PC-9 (cell line): ENCODE measurements at regions not wholly inside any gene's neighbourhood (a gene's known extent, or its start where the extent isn't known, plus 50 kb on each side); places are given as distances from the start of the nearest gene placed in this dataset.

Source experiments
- BruUV-seq: library from RNA; stranded (reverse); fragments of 400-500 nt; replicated peaks from 2 replicates; lab custom pipeline; 2021; lab: Mats Ljungman, UMichigan
- CTCF ChIA-PET: fragments of 300-600 bp; sonication (Branson Sonifier 250); formaldehyde crosslinking; loops from one replicate; lab custom pipeline; 2022; ENCODE audit warnings: antibody characterized with exemption; lab: Charles Lee
- POLR2A ChIA-PET: fragments of 300-600 bp; sonication (Branson Sonifier 250); formaldehyde crosslinking; loops from one replicate; lab custom pipeline; 2022; ENCODE audit warnings: antibody characterized with exemption; ENCODE audit not compliant: unreplicated experiment; lab: Charles Lee
- DNase-seq, 2 experiments: peaks; one replicate each; pipeline versions ENCODE4 v3.0.0 to v3.0.0-alpha.2; 2015 to 2022; ENCODE audit warnings: mixed read lengths in 1 of 2
- H2AFZ ChIP-seq: fragments of 200-600 bp; sonication (generic); 2 replicates; pipeline ENCODE4 v1.8.1; 2017; ENCODE audit warnings: antibody characterized with exemption
- H3F3A ChIP-seq: fragments of 200-600 bp; sonication (generic); 2 replicates; pipeline ENCODE4 v1.8.1; 2017; ENCODE audit warnings: antibody characterized with exemption, mild to moderate bottlenecking, low read depth; ENCODE audit not compliant: insufficient read depth
- H3K27ac ChIP-seq: fragments of 200-600 bp; sonication (generic); 2 replicates; pipeline ENCODE4 v1.6.1; 2016; ENCODE audit warnings: mixed run types
- H3K27me3 ChIP-seq: fragments of 200-600 bp; sonication (generic); 2 replicates; pipeline ENCODE4 v1.6.1; 2016; ENCODE audit warnings: low read depth, mixed run types; ENCODE audit not compliant: insufficient read depth
- H3K36me3 ChIP-seq: fragments of 200-600 bp; sonication (generic); 2 replicates; pipeline ENCODE4 v1.6.1; 2016; ENCODE audit warnings: low read depth, mixed run types
- H3K4me1 ChIP-seq: fragments of 200-600 bp; sonication (generic); replicated peaks from 2 replicates; pipeline ENCODE4 v1.6.1; 2016; ENCODE audit warnings: mixed run types; ENCODE audit not compliant: insufficient read depth
- H3K4me2 ChIP-seq: fragments of 200-600 bp; sonication (generic); 2 replicates; pipeline ENCODE4 v1.6.1; 2017; ENCODE audit warnings: mixed run types
- H3K4me3 ChIP-seq: fragments of 200-600 bp; sonication (generic); 2 replicates; pipeline ENCODE4 v1.6.1; 2016; ENCODE audit warnings: mixed run types
- H3K79me2 ChIP-seq: fragments of 200-600 bp; sonication (generic); 2 replicates; pipeline ENCODE4 v1.6.1; 2017; ENCODE audit warnings: low read depth, mixed run types
- H3K9me2 ChIP-seq: fragments of 200-600 bp; sonication (generic); 2 replicates; pipeline ENCODE4 v1.8.1; 2017; ENCODE audit warnings: mild to moderate bottlenecking; ENCODE audit not compliant: insufficient read depth
- H3K9me3 ChIP-seq: fragments of 200-600 bp; sonication (generic); 2 replicates; pipeline ENCODE4 v1.8.1; 2016; ENCODE audit warnings: low read depth; ENCODE audit not compliant: insufficient read depth
- H4K20me1 ChIP-seq: fragments of 200-600 bp; sonication (generic); 2 replicates; pipeline ENCODE4 v1.8.1; 2017; ENCODE audit not compliant: insufficient read depth
- EZH2 ChIP-seq: fragments of 200-600 bp; sonication (generic); IDR thresholded peaks from 2 replicates; pipeline ENCODE4 v1.8.0; 2017; ENCODE audit warnings: antibody characterized with exemption, low read depth
- intact Hi-C: fragments of 100-400 bp; cut with micrococcal nuclease; formaldehyde crosslinking; loops from one replicate; pipeline ENCODE4 v1.10.0; 2022; ENCODE audit not compliant: unreplicated experiment
- TF ChIP-seq, protein P1 (sequence below): fragments of 200-600 bp; sonication (generic); conservative IDR thresholded peaks from 2 replicates; pipeline ENCODE4 v1.6.1; 2017; ENCODE audit warnings: mixed run types, antibody characterized with exemption, mild to moderate bottlenecking, moderate library complexity

DNA sequence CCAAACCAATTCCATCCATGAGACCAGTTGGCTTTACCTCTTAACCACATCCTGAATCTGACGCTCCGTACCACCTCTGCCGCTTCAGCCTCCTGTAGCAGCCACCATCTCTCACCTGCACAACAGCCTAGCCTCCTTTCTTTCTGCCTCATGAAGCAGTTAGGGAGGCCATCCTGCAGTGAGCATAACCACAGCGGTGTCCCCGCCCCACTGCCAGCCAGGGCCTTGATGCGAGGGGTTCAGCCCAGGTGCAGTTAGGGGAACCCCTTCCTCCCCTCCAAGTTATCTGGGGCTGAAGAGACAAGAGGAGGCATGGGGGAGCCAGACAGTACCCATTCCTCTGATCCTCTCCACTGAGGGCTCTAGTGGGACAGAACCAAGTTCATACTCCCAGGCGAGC, 167.0 kb downstream of the C5orf15 start:
- no peaks in the 10 kb centered on the region for H3K27me3 ChIP-seq
- CTCF ChIA-PET: no interaction called here
- POLR2A ChIA-PET: no interaction called here

DNA sequence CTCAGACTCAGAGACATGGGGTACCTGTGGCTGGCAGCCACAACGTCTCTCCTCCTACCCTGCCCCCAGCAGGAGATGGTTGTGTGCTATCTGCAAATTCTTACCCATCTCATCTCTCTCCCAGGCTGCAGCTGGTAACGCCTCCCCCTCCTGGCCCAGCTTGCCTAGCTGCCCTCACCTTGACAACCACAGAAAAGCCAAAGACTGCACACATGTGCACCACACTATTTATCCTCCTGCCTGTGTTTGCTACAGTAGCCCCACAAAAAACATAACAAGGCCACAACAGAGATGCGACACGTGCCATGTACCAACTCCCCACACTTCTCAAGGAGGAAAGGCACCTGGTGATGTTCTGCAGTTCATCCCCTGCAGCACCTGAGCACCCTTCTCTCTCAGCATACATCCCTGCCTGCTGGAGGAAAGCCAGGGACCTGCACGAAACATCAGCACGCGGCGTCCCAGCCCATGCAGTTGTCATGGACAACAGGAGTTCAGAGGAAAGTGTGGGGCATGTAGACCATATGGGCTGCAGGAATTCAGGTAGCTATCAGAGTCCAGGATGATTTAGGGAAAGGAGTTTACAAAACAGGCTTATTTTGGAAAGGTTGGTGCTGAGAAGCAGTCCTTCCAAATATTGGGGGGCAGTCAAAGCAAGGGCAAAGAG, 168.7 kb downstream of the C5orf15 start:
- Histone ChIP-seq H2AFZ (no peak overlapping the region), H4K20me1 (no peaks in the 10 kb centered on the region), H3K27ac (no peak overlapping the region), H3K27me3 (no peaks in the 10 kb centered on the region), H3K4me2 (no peak overlapping the region), H3K4me3 (no peak overlapping the region), H3K9me2 (no peaks in the 10 kb centered on the region), H3K36me3 (no peaks in the 10 kb centered on the region), H3F3A (no peaks in the 10 kb centered on the region), H3K79me2 (no peaks in the 10 kb centered on the region), H3K4me1 (peaks cover 10% of the 10 kb centered on the region), H3K9me3 (no peaks in the 10 kb centered on the region)
- no TSS peak for BruUV-seq
- TF ChIP-seq EZH2: no peak
- TF ChIP-seq, protein P1, sequence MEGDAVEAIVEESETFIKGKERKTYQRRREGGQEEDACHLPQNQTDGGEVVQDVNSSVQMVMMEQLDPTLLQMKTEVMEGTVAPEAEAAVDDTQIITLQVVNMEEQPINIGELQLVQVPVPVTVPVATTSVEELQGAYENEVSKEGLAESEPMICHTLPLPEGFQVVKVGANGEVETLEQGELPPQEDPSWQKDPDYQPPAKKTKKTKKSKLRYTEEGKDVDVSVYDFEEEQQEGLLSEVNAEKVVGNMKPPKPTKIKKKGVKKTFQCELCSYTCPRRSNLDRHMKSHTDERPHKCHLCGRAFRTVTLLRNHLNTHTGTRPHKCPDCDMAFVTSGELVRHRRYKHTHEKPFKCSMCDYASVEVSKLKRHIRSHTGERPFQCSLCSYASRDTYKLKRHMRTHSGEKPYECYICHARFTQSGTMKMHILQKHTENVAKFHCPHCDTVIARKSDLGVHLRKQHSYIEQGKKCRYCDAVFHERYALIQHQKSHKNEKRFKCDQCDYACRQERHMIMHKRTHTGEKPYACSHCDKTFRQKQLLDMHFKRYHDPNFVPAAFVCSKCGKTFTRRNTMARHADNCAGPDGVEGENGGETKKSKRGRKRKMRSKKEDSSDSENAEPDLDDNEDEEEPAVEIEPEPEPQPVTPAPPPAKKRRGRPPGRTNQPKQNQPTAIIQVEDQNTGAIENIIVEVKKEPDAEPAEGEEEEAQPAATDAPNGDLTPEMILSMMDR: no peak
- DNase-seq: no peak
- ChIA-PET CTCF (no interaction called here), POLR2A (no interaction called here)
- intact Hi-C loops: no loop called here

More for the DNA sequence above, 167.0 kb downstream of the C5orf15 start:
- H3K4me1 ChIP-seq: peaks cover 10% of the 10 kb centered on the region
- H4K20me1 ChIP-seq: no peaks in the 10 kb centered on the region
- no peaks in the 10 kb centered on the region for H3K9me3 ChIP-seq
- no peak overlapping the region for H3K27ac ChIP-seq
- intact Hi-C loops: no loop called here
- H3K79me2 ChIP-seq: no peaks in the 10 kb centered on the region
- H3K9me2 ChIP-seq: no peaks in the 10 kb centered on the region
- H3K4me3 ChIP-seq: no peak overlapping the region
- H2AFZ ChIP-seq: no peak overlapping the region
- no peaks in the 10 kb centered on the region for H3F3A ChIP-seq
- no peak for TF ChIP-seq EZH2
- TF ChIP-seq, protein P1: no peak
- H3K36me3 ChIP-seq: no peaks in the 10 kb centered on the region
- DNase-seq: no peak
- no TSS peak for BruUV-seq
- H3K4me2 ChIP-seq: no peak overlapping the region

DNA sequence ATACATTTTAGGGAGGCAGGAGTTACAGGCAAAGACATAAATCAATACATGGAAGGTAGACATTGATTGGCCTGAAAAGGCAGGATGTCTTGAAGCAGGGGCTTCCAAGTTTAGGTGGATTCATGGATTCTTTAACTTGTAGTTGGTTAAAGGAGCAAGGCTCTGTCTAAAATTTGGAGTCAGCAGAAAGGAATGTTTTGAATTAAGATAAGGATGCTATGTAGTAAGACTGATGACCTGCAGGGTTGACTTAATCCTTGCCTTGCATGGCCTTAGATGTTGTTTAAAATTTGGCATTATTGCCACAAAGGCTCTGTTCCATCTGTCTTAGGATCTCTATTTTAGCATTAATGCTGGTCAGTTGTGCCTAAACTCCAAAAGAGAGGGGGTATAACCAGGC, 171.3 kb downstream of the C5orf15 start:
- peak in 1 of 2 experiments; percentile 71 for DNase-seq
- CTCF ChIA-PET: no interaction called here
- Histone ChIP-seq H2AFZ (no peak overlapping the region), H3K4me3 (no peak overlapping the region), H3K9me3 (no peaks in the 10 kb centered on the region), H3F3A (no peaks in the 10 kb centered on the region), H3K27me3 (no peaks in the 10 kb centered on the region), H3K9me2 (no peaks in the 10 kb centered on the region), H3K36me3 (no peaks in the 10 kb centered on the region), H4K20me1 (no peaks in the 10 kb centered on the region), H3K27ac (no peak overlapping the region), H3K79me2 (no peaks in the 10 kb centered on the region), H3K4me2 (peak overlapping the region; percentile 24; the same call in 1 of the 2 replicates), H3K4me1 (peaks cover 10% of the 10 kb centered on the region)
- no TSS peak for BruUV-seq
- POLR2A ChIA-PET: no interaction called here
- no peak for TF ChIP-seq EZH2
- TF ChIP-seq, protein P1: 0 out of 2 replicates have a peak, but pooled peaks have one; percentile 18
- intact Hi-C loops: no loop called here
